ENCODE measurements at regions not wholly inside any gene's neighbourhood (a gene's known extent, or its start where the extent isn't known, plus 50 kb on each side); places are given as distances from the start of the nearest gene placed in this dataset.

GRCh38 chr13:73268306-73268705 lies 209.5 kb downstream of the KLF5 start:
- no peak for DNase-seq

- no peak for DNase-seq
These were observed 207.9 kb downstream of the KLF5 start for GRCh38 chr13:73266640-73267180.

GRCh38 chr13:73262862-73263627 lies 204.2 kb downstream of the KLF5 start:
- no peak for DNase-seq

DNA sequence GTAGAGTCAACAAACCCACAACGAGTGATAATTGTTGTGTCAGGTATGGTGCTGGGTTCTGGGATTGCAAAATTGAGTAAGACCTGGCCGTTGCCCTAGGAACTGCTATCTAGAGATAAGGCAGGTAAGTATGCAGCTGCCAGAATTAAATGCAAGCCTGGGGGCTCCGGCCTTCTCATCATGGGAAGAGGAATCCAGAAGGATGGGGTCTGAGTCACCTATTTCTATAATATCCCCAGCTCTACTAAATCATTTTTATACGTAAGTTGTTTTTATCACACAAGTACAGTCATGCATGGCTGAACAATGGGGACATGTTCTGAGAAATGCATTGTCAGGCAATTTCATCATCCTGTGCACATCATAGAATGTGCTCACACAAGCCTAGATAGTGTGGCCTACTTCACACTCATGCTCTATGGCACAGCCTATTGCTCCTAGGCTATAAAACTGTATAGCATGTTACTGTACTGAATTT lies 203.0 kb downstream of the KLF5 start:
- no peak for DNase-seq

- DNase-seq, result no peak
These were observed 200.5 kb downstream of the KLF5 start for GRCh38 chr13:73259061-73260017.

- no peak for DNase-seq
These were observed 199.6 kb downstream of the KLF5 start for GRCh38 chr13:73258406-73258805.

DNA sequence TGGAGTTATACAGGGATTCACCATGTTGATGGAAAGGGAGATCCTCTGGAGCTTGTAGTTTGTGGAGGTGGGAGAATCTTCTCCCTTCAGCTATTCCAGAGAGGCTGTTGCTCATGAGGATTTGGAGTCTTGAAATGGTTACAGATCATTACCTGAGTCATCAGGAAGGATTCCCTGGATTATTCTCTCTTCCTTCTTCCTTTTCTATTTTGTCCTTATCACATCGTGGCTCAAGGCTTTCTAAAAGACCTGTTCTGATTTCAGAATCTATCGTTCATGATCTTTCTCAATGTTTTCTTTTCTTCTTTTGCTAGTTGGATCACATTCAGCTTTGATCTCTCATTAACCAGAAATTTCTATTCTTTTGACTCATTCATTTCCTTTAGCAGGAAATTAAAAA lies 196.0 kb downstream of the KLF5 start:
- DNase-seq, result no peak

DNA sequence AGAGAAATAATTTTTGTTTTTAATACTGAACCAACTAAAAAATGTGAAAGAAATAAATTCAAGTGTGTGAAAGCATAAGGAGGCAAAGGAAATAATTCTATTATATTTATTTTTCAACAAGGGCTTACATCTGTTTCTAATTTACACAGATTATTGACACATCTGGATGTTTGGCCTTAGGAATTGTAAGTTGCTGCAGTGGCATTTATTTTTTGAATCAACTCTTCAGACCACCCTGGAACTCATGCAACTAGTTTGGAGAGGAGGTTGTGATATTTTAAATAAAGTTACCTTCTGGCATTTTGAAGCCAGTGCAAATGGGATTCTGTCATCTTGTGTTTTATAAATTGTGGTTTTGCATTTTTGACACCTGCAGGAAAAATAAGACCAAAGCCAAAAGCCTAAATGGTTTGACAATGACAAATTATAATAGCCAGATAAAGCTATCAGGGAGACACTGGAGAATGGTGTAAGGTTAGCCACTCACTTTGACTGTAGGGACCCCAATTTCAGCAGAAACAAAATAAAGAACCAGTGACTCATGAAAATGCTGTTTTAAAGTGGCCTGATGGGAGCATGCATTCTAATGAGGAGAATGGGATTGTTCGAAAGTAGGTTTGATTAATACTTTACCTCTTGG lies 192.9 kb downstream of the KLF5 start:
- no peak for DNase-seq

DNA sequence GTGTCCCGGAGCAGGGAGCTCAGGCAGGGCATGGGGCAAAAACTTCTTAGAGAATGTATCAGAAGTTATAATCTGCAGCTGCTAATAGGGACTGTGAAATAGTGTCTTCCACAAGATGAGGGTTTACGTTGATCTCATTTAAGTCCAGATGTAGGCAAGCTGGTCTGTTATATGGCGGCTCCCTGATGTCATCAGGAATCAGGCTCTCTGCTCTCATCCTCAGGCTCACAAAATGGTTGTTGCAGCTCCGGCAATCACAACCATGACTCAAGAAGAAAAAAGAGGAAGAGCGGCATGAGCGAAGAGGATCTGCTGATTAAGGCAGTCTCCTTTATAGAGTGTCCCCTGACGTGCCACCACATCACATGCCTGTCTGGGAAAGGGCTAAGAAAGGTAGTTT lies 191.3 kb downstream of the KLF5 start:
- DNase-seq, result no peak

DNA sequence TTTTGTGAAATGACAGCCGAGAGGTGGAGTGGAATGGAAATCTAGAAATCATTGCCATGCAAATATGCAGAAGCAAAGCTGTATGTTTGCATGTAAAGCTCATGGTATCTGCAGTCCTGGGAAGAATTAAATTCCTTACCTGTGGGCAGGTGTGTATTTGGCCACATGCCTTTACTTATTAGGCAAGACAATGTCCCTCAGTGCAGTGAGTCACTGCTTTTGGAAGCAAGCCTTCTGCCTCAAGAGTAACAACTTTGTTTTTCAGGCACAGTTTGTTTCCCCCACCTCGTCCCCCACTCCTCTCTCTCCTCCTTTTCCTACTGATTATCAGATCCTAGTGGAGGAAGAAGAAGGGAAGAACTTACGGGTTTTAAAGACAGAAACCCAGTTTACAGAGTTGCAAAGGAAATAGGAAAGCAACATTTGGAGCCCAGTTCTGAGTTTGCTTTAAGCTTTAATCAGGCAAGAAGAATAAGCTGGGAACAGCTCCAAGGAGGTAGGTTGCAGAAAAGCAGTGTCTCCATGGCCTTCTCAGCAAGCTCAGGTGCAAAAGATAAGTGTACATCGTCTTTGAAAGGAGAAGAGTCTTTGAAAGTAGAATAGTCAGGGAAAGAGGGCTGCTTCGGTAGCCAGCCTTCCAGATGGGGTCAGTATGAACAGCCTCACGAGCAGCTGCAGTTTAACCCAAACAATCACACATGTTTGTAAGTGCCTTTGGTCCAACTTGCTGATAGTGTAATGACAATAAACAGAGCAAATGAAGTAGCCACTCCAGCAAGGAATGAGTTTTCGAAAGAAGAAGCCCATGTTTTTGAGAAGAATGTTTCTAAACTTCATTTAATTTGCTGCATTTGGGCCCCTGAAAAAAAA lies 190.1 kb downstream of the KLF5 start:
- no peak for DNase-seq

DNA sequence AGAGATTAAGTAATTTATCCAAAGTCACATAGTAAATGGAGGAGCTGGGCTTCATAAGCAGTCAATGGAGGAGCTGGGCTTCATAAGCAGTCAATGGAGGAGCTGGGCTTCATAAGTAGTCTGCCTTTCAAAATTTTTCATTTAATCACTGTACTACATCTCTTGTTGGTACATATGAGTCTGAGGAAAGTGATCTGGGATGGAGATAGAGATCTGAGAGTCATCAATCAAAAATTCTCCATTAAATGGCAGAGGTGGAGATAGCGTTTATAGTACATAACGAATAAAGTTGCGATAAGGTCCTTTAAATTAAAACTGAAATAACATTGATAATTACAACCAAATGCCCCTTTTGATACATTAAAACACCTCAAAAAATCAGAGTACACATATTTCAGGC lies 189.3 kb downstream of the KLF5 start:
- no peak for DNase-seq

GRCh38 chr13:73245246-73245645 lies 186.4 kb downstream of the KLF5 start:
- no peak for DNase-seq

GRCh38 chr13:73244467-73244866 lies 185.7 kb downstream of the KLF5 start:
- no peak for DNase-seq

GRCh38 chr13:73242515-73243015 lies 183.8 kb downstream of the KLF5 start:
- DNase-seq, result no peak

DNA sequence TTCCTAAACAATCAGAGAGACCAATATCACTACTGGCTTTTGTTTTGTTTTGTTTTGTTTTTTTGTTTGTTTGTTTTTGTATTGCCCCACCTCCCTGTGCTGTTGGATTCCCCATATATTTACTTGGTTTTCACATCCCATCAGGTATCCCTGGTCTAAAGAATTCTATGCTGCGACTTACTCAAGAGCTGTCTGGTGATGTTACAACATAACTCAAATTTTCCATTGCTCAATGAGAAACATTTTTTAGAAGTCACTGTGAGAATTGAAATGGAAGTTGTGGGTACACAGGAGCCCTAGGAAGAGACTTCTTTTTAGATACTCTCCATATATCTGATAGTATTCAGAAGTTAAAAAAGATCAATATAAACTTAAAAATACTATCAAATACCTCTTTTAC lies 181.4 kb downstream of the KLF5 start:
- DNase-seq, result no peak

- DNase-seq, result no peak
These were observed 176.6 kb downstream of the KLF5 start for GRCh38 chr13:73235385-73235784.

- DNase-seq, result no peak
These were observed 172.7 kb downstream of the KLF5 start for GRCh38 chr13:73231471-73231870.

- DNase-seq, result peak; percentile 13
These were observed 171.9 kb downstream of the KLF5 start for GRCh38 chr13:73230716-73231115.

DNA sequence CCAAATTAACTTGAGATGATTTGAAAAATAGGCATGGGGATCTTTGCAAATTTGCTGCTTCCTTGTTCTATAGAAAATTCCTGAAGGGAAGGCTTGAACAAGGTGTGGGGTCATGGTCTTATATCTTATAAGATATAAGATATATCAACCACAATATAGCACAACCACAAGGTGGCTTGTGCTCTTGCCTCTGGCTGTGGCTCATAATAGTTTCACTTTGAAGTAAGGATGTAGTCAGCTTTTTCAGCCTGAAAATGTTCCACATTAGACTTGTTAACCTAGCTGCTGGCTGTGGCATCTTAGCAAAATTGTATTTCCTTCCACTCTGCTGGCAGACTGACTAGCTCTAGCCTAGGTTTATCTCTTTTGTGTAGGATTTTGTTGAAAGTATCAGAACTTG lies 169.7 kb downstream of the KLF5 start:
- DNase-seq, result peak; percentile 69

GRCh38 chr13:73225990-73226389 lies 167.2 kb downstream of the KLF5 start:
- DNase-seq, result no peak

GRCh38 chr13:73224703-73225102 lies 165.9 kb downstream of the KLF5 start:
- DNase-seq, result peak; percentile 40

- DNase-seq, result peak; percentile 82
These were observed 164.6 kb downstream of the KLF5 start for GRCh38 chr13:73223372-73223781.
